ENCODE measurements at regions not wholly inside any gene's neighbourhood (a gene's known extent, or its start where the extent isn't known, plus 50 kb on each side); places are given as distances from the start of the nearest gene placed in this dataset.

- TF ChIP-seq POLR2AphosphoS5 (IDR thresholded peaks at IDR 0.05; ENCODE audit: low read depth, low read length) = no peak
- TF ChIP-seq POLR2A (IDR thresholded peaks at IDR 0.05; ENCODE audit: low read depth, low read length) = no peak
- no peak for TF ChIP-seq TAF1 (IDR thresholded peaks at IDR 0.05; ENCODE audit: borderline replicate concordance, low read depth, low read length)
Observed at GRCh38 chr3:55204417-55204816, 276.6 kb upstream of the LRTM1 start.
